ENCODE measurements at regions not wholly inside any gene's neighbourhood (a gene's known extent, or its start where the extent isn't known, plus 50 kb on each side); places are given as distances from the start of the nearest gene placed in this dataset.

GRCh38 chr5:124606543-124606942 lies 139.9 kb downstream of the ZNF608 start:
- in situ Hi-C loops (cut with HindIII; ENCODE audit: low pct_ligation_motif_present, low sequenced_read_pairs) = no loop called here
- DNase-seq = no peak
- TF ChIP-seq, protein P1, sequence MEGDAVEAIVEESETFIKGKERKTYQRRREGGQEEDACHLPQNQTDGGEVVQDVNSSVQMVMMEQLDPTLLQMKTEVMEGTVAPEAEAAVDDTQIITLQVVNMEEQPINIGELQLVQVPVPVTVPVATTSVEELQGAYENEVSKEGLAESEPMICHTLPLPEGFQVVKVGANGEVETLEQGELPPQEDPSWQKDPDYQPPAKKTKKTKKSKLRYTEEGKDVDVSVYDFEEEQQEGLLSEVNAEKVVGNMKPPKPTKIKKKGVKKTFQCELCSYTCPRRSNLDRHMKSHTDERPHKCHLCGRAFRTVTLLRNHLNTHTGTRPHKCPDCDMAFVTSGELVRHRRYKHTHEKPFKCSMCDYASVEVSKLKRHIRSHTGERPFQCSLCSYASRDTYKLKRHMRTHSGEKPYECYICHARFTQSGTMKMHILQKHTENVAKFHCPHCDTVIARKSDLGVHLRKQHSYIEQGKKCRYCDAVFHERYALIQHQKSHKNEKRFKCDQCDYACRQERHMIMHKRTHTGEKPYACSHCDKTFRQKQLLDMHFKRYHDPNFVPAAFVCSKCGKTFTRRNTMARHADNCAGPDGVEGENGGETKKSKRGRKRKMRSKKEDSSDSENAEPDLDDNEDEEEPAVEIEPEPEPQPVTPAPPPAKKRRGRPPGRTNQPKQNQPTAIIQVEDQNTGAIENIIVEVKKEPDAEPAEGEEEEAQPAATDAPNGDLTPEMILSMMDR (IDR thresholded peaks at IDR 0.05; ENCODE audit: low read depth, low read length, missing control alignments) = no peak

GRCh38 chr5:124606093-124606492 lies 140.3 kb downstream of the ZNF608 start:
- DNase-seq = no peak
- H3K4me3 ChIP-seq (ENCODE audit: low read depth, low read length) = no peak overlapping the region
- TF ChIP-seq, protein P1 (IDR thresholded peaks at IDR 0.05; ENCODE audit: low read depth, low read length, missing control alignments) = no peak
- H3K27me3 ChIP-seq (replicated peaks) = no peaks in the 10 kb centered on the region
- in situ Hi-C loops (cut with HindIII; ENCODE audit: low pct_ligation_motif_present, low sequenced_read_pairs) = no loop called here
- H3K27ac ChIP-seq = no peak overlapping the region
- no peaks in the 10 kb centered on the region for H3K36me3 ChIP-seq (replicated peaks)

More at GRCh38 chr5:124606543-124606942, 139.9 kb downstream of the ZNF608 start:
- Histone ChIP-seq H3K27ac (no peak overlapping the region), H3K36me3 (replicated peaks) (no peaks in the 10 kb centered on the region), H3K4me3 (ENCODE audit: low read depth, low read length) (no peak overlapping the region), H3K27me3 (replicated peaks) (no peaks in the 10 kb centered on the region)

DNA sequence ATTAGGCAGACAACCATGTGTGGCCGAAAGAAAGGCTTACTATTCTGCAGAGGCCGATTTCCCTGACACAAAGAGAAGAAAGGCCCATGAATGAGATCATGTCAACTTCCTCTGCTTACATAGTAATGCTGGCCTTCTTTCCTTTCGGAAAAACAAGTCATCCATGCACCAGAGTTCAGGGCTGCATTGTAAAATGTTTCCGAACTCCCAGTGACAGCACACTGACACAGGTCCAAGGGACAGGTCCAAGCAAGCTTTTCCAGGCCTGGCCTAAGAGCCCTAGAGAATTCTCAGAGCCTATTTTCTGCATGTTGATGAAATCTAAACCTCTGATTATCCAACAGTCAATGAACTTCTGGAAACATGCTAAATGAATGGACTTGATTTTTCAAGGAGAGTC lies 140.9 kb downstream of the ZNF608 start:
- Histone ChIP-seq H3K4me3 (ENCODE audit: low read depth, low read length) (no peak overlapping the region), H3K36me3 (replicated peaks) (no peaks in the 10 kb centered on the region), H3K27me3 (replicated peaks) (no peaks in the 10 kb centered on the region), H3K27ac (no peak overlapping the region)
- in situ Hi-C loops (cut with HindIII; ENCODE audit: low pct_ligation_motif_present, low sequenced_read_pairs) = no loop called here
- no peak for DNase-seq
- TF ChIP-seq, protein P1 (IDR thresholded peaks at IDR 0.05; ENCODE audit: low read depth, low read length, missing control alignments) = no peak

GRCh38 chr5:124604419-124604818 lies 142.0 kb downstream of the ZNF608 start:
- TF ChIP-seq, protein P1 (IDR thresholded peaks at IDR 0.05; ENCODE audit: low read depth, low read length, missing control alignments) = no peak
- DNase-seq = no peak
- in situ Hi-C loops (cut with HindIII; ENCODE audit: low pct_ligation_motif_present, low sequenced_read_pairs) = no loop called here
- Histone ChIP-seq H3K27ac (no peak overlapping the region), H3K4me3 (ENCODE audit: low read depth, low read length) (no peak overlapping the region), H3K27me3 (replicated peaks) (no peaks in the 10 kb centered on the region), H3K36me3 (replicated peaks) (no peaks in the 10 kb centered on the region)

DNA sequence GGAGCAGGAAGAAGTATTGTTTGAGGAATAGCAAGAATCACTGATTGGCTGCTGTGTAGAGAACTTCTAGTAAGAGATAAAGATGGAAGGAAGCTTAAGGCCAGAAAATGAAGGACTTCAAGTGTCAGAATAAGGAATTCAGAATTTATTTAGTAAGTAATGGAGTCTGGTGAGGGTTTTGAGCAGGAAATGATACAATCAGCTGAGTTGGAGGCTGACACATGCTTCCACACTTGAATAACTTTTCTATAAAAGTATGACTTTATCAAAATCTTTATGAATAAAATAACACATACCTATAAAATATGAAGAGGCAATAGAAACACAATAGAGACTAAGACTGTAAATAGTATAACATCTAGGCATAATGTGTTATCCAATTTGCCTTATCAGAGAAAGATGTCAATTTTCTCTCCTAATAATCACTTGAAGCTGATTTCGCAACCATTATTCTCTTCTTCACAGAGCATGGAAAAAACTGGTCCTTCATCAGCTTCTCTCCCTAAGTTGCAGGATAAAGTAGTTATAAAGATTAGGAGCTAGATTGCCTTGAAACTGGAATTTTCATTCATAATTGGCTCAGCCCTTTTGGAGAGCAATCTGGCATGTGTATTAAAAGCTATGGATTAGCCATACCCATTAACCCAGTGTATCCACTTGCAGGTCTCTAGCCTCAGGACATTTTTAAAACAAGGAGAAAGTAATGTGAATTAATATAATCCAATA lies 143.4 kb downstream of the ZNF608 start:
- Histone ChIP-seq H3K4me3 (ENCODE audit: low read depth, low read length) (no peak overlapping the region), H3K36me3 (replicated peaks) (no peaks in the 10 kb centered on the region), H3K27me3 (replicated peaks) (no peaks in the 10 kb centered on the region), H3K27ac (no peak overlapping the region)
- no peak for DNase-seq
- TF ChIP-seq, protein P1 (IDR thresholded peaks at IDR 0.05; ENCODE audit: low read depth, low read length, missing control alignments) = no peak
- in situ Hi-C loops (cut with HindIII; ENCODE audit: low pct_ligation_motif_present, low sequenced_read_pairs) = no loop called here
